Glomerular endothelial cell (primary cell): ENCODE measurements at regions not wholly inside any gene's neighbourhood (a gene's known extent, or its start where the extent isn't known, plus 50 kb on each side); places are given as distances from the start of the nearest gene placed in this dataset.

ENCODE experiments used
- DNase-seq: peaks from one replicate; pipeline ENCODE4 v3.0.0-alpha.2; 2011; ENCODE audit warnings: low read depth, low spot score; ENCODE audit errors: extremely low read depth

DNA sequence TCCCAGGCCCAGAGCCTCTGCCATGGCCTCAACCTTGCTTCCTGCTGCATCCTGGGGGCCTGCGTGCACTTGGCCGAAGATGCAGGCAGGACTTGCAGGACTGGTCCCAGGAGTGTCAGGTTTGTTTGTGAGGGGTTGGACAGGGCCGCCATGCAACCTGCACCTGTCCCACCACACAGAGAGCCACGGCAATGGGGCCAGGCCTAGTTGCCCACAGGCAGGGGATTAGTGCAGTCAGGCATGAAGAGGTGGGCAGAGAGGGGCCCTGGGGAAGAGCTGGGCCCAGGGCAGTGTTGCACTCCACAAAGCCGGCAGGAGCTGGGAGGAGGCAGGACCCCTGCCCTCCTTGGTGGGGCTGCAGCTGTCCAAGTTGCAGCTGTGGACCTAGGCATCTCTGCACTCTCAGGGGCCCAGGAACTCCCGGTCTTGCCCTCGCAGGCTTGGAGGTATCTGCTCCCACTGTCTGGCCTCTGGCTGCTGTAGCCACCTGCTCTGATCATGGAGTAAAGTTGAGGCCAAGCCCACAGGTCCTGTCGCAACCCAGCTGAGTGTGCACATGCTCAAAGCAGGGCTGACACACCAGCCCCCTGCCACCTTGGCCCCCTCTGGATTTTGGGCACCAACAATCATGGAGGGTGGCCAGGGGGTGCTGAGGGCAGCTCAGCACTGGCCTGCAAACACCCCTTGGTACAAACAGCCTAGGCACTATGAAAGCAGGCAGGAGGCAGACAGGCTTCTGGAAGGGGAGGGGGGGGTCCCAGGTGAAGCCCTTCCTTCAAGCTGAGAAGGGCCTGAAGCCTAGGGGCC, 190.4 kb upstream of the PCDH10 start:
- DNase-seq = no peak

GRCh38 chr4:132981611-132982010, 167.5 kb upstream of the PCDH10 start:
- DNase-seq = no peak

DNA sequence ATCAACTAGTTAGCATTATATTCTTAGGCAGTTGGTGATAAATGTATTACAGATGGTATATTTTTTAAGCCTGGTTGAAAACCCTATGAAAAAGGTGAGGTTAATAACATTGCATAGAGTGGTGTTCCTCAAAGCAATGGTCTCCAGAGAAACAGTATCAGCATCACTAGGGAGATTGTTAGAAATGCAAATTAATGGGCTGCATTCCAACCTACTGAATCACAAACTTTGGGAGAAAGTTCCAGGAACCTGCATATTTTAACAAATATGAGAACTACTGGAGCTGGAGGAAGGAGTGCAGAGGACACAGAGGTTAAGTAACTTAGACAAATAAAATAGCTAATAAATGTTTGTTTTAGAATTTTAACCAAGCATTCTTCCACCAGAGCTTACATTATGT, 166.9 kb upstream of the PCDH10 start:
- DNase-seq = no peak

- no peak for DNase-seq
These were observed 158.0 kb upstream of the PCDH10 start for GRCh38 chr4:132991111-132991510.

DNA sequence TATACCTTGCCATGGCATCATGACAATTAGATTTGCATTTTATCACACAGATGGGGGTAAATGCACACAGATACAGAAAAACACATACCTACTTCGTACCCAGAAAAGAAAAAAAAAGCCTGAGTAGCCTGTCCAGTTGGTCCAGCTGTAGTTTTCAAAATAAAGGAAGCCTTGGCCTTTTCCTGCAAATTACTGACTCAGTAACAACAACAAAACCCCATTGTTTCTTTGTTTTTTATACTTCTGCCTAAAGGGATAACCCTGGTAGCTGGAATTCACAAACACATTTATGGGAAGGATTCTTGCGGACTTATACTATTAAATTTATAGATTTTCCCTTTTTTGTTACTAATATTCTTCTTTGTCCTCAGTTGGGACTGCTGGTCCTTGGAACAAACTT, 156.4 kb upstream of the PCDH10 start:
- DNase-seq = peak; percentile 62

DNA sequence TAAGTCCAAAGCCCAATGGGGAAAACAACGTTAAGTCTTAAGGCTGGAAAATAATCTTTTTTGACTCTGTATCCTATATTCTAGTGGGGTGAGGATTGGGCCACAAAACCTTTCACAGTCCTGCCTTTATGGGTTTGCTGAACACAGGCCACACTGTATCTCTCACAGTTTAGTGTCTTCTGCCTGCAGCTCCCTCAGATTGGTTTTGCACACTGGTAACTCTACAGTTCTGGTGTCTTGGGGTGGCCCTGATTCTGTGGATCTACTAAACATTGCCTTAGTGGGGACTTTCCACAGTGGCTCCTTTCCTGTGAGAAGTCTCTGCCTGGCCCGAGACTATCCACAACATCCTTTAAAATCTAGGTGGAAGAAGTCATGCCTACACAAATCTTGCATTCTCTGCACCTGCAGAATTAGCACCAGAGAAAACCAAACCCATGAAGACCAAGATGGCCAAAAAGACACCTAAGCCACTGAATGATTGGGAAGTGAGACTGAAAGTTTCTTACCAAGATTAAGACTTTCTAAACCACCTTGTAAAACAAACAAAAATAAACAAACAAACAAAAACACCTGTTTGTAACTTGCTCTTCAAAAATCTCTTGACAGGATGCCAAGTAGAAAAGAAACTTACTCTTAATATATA, 150.4 kb upstream of the PCDH10 start:
- no peak for DNase-seq

DNA sequence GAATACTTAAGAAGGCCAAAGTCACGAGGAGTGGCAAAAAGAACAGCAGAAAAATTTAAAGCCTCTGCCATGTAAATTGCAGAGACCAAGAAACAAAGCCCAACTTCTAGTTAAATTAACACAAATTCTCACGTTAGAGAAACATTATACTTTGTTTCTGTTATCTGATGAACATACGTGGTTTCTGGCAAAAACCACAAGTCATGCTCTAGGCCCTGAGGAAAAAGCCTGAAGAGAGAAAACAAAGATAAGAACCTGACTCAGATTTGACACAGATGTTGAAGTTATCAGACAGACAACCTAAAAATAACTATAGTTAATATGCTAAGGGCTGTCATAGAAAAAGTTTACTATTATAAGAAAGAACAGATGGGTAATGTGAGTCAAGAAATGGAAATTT, 149.1 kb upstream of the PCDH10 start:
- peak; percentile 74 for DNase-seq

DNA sequence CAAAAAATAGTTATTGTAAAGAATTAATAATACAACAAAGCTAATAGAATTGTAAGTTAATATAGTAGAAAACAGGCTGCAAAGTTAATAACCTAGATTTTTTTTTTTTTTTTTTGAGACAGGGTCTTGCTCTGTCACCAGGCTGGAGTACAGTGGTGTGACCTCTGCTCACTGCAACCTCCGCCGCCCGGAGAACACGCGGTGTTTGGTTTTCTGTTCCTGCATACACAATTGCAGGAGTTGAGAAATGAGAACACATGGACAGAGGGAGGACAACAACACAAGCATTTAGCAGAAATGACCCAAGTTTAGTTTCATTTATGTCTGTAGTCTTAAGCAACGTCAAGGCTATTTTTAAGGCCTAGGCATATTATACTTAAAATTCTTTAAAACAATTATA, 145.9 kb upstream of the PCDH10 start:
- no peak for DNase-seq

GRCh38 chr4:133014473-133015135, 134.5 kb upstream of the PCDH10 start:
- no peak for DNase-seq

GRCh38 chr4:133045288-133045687, 103.8 kb upstream of the PCDH10 start:
- no peak for DNase-seq

DNA sequence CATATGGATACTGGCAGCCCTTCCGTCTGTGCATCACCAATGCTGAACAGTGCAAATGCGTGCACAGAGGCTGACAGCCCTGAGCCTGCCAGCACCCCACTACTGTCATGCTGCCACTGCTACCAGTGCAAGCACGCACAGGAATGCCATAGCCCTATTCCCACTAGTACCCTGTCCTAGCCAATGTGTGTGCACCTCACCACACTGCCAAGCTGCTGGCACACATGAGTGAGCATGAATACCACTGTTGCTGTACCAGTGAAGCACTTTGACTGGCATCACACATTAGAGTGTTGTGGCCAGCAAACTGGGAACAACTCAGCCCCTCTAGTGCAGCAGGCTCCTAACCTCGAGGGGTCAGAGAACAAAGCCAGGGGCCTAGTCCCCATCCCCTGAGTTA, 102.9 kb upstream of the PCDH10 start:
- no peak for DNase-seq

- no peak for DNase-seq
These were observed 90.4 kb upstream of the PCDH10 start for GRCh38 chr4:133058701-133059100.

DNA sequence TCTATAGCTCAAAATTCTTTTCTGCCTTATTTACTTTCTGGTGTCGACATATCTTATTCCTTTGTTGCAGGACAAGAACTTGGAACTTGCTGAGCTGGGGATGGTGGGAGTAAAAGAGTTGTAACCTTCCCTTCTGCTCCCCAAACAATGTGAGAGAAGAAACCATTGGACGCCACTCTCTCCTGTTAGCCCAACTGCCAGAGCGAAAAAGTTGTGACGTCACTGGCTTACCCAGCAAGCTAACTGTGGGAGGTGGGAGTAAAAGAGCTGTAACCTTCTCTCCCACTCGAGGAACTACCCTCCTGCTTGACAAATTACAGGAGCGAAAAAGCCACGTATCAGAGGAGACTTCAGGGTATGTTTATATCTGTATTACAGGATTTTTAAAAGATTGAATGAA, 90.0 kb upstream of the PCDH10 start:
- no peak for DNase-seq

DNA sequence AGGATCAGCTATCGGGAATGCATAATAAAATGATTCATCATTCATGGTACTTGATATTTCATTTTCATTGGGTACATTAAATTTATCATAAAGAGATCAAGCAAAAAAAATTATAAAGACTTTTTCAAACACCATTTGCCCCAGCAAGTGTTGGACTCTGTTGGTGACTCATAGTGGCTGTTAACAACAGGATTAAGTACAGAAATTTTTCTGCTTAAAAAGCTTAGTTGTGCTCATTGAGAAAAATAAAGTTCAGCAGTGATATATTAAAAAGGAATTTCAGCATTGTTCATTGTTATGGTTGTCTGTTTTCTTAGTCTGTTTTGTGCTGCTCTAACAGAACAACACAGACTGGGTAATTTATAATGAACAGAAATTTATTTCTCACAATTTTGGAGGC, 86.2 kb upstream of the PCDH10 start:
- no peak for DNase-seq

DNA sequence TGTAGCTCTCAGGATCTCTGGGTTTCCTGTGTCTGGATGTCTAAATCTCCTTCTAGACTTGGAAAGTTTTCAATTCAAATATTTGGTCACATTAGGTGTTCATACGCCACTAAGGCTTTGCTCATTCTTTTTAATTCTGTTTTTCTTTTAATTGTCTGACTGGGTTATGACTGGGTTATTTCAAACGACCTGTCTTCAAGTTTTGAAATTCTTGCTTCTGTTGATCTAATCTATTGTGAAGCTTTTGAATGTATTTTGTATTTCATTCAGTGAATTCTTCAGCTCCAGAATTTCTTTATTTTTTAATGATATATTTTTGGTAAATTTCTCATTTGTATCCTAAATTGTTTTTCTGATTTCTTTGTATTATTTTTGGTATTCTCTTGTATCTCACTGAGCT, 81.0 kb upstream of the PCDH10 start:
- DNase-seq = no peak

- no peak for DNase-seq
These were observed 67.8 kb upstream of the PCDH10 start for GRCh38 chr4:133081246-133081645.

DNA sequence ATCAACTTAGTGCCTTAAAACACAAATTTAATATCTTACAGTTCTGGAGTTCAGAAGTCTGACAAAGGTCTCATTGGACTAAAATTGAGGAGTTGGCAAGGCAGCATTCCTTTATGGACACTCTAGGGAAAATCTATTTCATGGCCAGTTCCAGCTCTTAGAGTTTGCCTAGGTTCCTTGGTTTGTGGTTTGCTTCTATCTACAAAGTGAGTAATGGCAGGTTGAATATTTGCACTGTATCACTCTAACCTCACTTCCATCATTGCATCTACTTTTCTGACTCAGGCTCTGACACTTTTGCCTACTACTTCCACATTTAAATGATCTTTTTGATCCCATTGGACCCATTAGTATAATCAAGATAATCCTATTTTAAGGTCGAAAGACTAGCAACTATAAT, 64.7 kb upstream of the PCDH10 start:
- DNase-seq = no peak

DNA sequence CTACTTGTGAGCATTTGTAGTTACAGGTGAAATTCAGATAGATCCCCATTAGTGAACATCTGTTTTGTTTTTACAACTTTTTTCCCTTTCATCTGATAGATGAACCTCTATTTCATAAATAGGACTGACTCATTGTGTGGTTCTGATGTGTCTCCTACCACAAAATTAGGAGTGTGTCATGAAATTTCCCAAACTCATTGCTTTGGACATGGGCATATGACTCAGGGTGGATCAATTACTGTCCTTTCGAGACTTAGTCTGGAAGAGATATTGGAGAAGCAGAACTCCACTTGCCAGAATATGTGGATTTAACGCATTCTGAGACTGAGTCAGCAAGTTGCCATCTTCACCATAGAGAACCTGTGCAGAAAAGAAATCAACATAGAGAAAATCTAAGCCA, 53.5 kb upstream of the PCDH10 start:
- DNase-seq = no peak

DNA sequence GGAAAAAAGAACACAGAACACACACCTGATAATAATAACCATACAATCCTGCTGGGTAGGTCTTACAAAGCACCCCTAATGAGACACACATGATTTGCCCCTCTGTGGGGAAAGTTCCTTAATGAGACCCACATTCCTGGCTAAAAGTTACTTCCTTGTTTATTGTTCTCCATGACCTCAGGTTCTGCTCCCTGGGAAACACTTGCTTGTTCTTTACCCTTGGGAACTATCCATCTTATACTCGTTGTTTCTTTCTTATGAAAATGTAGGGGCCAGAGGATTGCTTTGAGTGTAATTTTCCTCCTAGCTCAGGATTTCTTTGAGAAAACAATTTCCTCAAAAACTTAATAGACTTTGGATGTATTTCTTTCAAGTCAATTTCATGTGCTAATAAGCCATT, 52.1 kb upstream of the PCDH10 start:
- DNase-seq = peak; percentile 25
